ENCODE measurements at regions not wholly inside any gene's neighbourhood (a gene's known extent, or its start where the extent isn't known, plus 50 kb on each side); places are given as distances from the start of the nearest gene placed in this dataset.

GRCh38 chrX:124960454-124960853, 359.2 kb upstream of the TEX13C start:
- H3K4me3 ChIP-seq = no peak overlapping the region
- H3K9me2 ChIP-seq (replicated peaks; ENCODE audit: insufficient read depth) = no peaks in the 10 kb centered on the region
- DNase-seq (ENCODE audit: low spot score) = no peak
- no peaks in the 10 kb centered on the region for H3K36me3 ChIP-seq (replicated peaks; ENCODE audit: insufficient read depth, low read depth)
- H3K79me2 ChIP-seq = no peaks in the 10 kb centered on the region
- no peak overlapping the region for H3K4me2 ChIP-seq
- no peaks in the 10 kb centered on the region for H4K20me1 ChIP-seq (ENCODE audit: insufficient read depth, poor library complexity, severe bottlenecking)
- no peaks in the 10 kb centered on the region for H3K9me3 ChIP-seq (ENCODE audit: low read depth)
- TF ChIP-seq CTCF (IDR thresholded peaks at IDR 0.05; ENCODE audit: poor library complexity) (no peak), EZH2 (IDR thresholded peaks at IDR 0.05; ENCODE audit: borderline replicate concordance) (no peak), EZH2phosphoT487 (IDR thresholded peaks at IDR 0.05; ENCODE audit: low read depth, severe bottlenecking, unreplicated experiment) (no peak)
- no peak overlapping the region for H2AFZ ChIP-seq
- no peak overlapping the region for H3K27ac ChIP-seq
- 71% methylated on average over 2 of the region's 2 CpGs for WGBS (ENCODE audit: low lambda C conversion rate, missing lambda C conversion rate)
- no peaks in the 10 kb centered on the region for H3K4me1 ChIP-seq (ENCODE audit: insufficient read depth)
- H3K27me3 ChIP-seq = no peaks in the 10 kb centered on the region

GRCh38 chrX:124963717-124964116, 356.0 kb upstream of the TEX13C start, which contains the start of gene TENM1:
TSS of gene TENM1 (minus strand) at chrX:124963817.
- H3K79me2 ChIP-seq = no peaks in the 10 kb centered on the region
- no peaks in the 10 kb centered on the region for H3K9me2 ChIP-seq (replicated peaks; ENCODE audit: insufficient read depth)
- no peaks in the 10 kb centered on the region for H4K20me1 ChIP-seq (ENCODE audit: insufficient read depth, poor library complexity, severe bottlenecking)
- no peak within 1 kb of the TSS for H3K4me2 ChIP-seq
- DNase-seq (ENCODE audit: low spot score) = no peak
- TF ChIP-seq CTCF (IDR thresholded peaks at IDR 0.05; ENCODE audit: poor library complexity) = no peak
- TF ChIP-seq EZH2 (IDR thresholded peaks at IDR 0.05; ENCODE audit: borderline replicate concordance) = no peak
- TF ChIP-seq EZH2phosphoT487 (IDR thresholded peaks at IDR 0.05; ENCODE audit: low read depth, severe bottlenecking, unreplicated experiment) = no peak
- no peak within 1 kb of the TSS for H3K27ac ChIP-seq
- 70% methylated on average over 2 of the region's 2 CpGs for WGBS (ENCODE audit: low lambda C conversion rate, missing lambda C conversion rate)
- H3K36me3 ChIP-seq (replicated peaks; ENCODE audit: insufficient read depth, low read depth) = no peaks in the 10 kb centered on the region
- H3K4me3 ChIP-seq = no peak within 1 kb of the TSS
- H3K4me1 ChIP-seq (ENCODE audit: insufficient read depth) = no peaks in the 10 kb centered on the region
- no peaks in the 10 kb centered on the region for H3K9me3 ChIP-seq (ENCODE audit: low read depth)
- H2AFZ ChIP-seq = no peak within 1 kb of the TSS
- no peaks in the 10 kb centered on the region for H3K27me3 ChIP-seq

GRCh38 chrX:124975456-124975855, 344.2 kb upstream of the TEX13C start:
- no peaks in the 10 kb centered on the region for H3K9me3 ChIP-seq (ENCODE audit: low read depth)
- no peaks in the 10 kb centered on the region for H4K20me1 ChIP-seq (ENCODE audit: insufficient read depth, poor library complexity, severe bottlenecking)
- no peak overlapping the region for H3K4me3 ChIP-seq
- H3K27me3 ChIP-seq = no peaks in the 10 kb centered on the region
- no peak overlapping the region for H3K4me2 ChIP-seq
- no peaks in the 10 kb centered on the region for H3K4me1 ChIP-seq (ENCODE audit: insufficient read depth)
- TF ChIP-seq CTCF (IDR thresholded peaks at IDR 0.05; ENCODE audit: poor library complexity) = no peak
- no peak for TF ChIP-seq EZH2 (IDR thresholded peaks at IDR 0.05; ENCODE audit: borderline replicate concordance)
- no peak for TF ChIP-seq EZH2phosphoT487 (IDR thresholded peaks at IDR 0.05; ENCODE audit: low read depth, severe bottlenecking, unreplicated experiment)
- H3K36me3 ChIP-seq (replicated peaks; ENCODE audit: insufficient read depth, low read depth) = no peaks in the 10 kb centered on the region
- no peak overlapping the region for H3K27ac ChIP-seq
- 84% methylated on average over 3 of the region's 3 CpGs for WGBS (ENCODE audit: low lambda C conversion rate, missing lambda C conversion rate)
- H2AFZ ChIP-seq = no peak overlapping the region
- no peaks in the 10 kb centered on the region for H3K79me2 ChIP-seq
- DNase-seq (ENCODE audit: low spot score) = no peak
- H3K9me2 ChIP-seq (replicated peaks; ENCODE audit: insufficient read depth) = no peaks in the 10 kb centered on the region

DNA sequence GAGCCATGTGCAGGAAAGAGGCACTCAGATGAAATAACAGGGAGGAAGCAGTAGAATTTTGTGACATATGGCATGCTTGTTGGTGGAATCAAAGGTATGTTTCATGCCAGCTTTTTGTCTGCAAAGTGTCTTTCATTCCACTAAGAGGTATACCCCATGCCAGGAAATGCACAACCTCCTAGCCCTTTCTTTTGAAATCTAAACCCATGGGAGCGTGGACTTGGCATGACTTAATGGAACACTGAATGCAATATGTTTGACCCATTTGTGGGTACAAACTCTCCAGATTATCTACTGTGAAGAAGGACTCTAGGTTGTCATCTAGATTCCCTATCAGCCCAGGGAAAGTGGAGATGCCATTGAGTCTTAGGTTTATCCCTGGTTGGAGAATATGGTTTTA, 338.3 kb upstream of the TEX13C start:
- Histone ChIP-seq H3K4me1 (ENCODE audit: insufficient read depth) (no peaks in the 10 kb centered on the region), H3K27ac (no peak overlapping the region)

More for the DNA sequence above, 338.3 kb upstream of the TEX13C start:
- Histone ChIP-seq H2AFZ (no peak overlapping the region), H3K27me3 (no peaks in the 10 kb centered on the region), H3K4me2 (no peak overlapping the region), H3K9me3 (ENCODE audit: low read depth) (no peaks in the 10 kb centered on the region), H3K79me2 (no peaks in the 10 kb centered on the region), H3K9me2 (replicated peaks; ENCODE audit: insufficient read depth) (no peaks in the 10 kb centered on the region), H4K20me1 (ENCODE audit: insufficient read depth, poor library complexity, severe bottlenecking) (no peaks in the 10 kb centered on the region), H3K4me3 (no peak overlapping the region), H3K36me3 (replicated peaks; ENCODE audit: insufficient read depth, low read depth) (no peaks in the 10 kb centered on the region)
- 77% methylated on average over 1 of the region's 1 CpG for WGBS (ENCODE audit: low lambda C conversion rate, missing lambda C conversion rate)
- no peak for DNase-seq (ENCODE audit: low spot score)
- no peak for TF ChIP-seq CTCF (IDR thresholded peaks at IDR 0.05; ENCODE audit: poor library complexity)
- no peak for TF ChIP-seq EZH2 (IDR thresholded peaks at IDR 0.05; ENCODE audit: borderline replicate concordance)
- TF ChIP-seq EZH2phosphoT487 (IDR thresholded peaks at IDR 0.05; ENCODE audit: low read depth, severe bottlenecking, unreplicated experiment) = no peak
